ENCODE measurements at regions not wholly inside any gene's neighbourhood (a gene's known extent, or its start where the extent isn't known, plus 50 kb on each side); places are given as distances from the start of the nearest gene placed in this dataset.

DNA sequence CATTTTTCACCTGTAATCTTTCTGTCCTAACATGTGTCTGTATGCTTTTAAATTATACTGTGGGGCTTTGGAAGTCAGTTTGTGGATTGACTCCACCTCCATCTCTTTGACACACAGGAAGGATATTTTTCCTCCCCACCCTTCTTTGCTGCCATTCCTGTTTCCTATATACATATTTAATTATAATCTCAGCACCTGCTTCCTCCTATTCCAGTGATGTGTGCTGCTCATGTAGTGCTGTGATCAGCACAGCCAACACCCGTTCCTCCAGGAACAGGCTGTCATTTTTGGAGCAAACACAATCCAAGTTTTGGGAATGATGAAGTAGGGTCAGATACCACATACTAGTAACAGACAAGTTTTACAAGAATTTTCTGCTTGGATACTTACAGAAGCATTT, 135.0 kb upstream of the PRPS1L1 start:
- Histone ChIP-seq H3K27ac (ENCODE audit: extremely low read depth, low read depth, low read length) (no peak overlapping the region), H3K9me3 (ENCODE audit: control insufficient read depth, insufficient read depth, low read depth, low read length) (no peaks in the 10 kb centered on the region), H3K4me3 (ENCODE audit: low read depth, low read length) (no peak overlapping the region), H3K36me3 (ENCODE audit: control insufficient read depth in 2 of 2, insufficient read depth in 1 of 2, low read length in 2 of 2) (no peaks in the 10 kb centered on the region), H3K4me1 (ENCODE audit: control insufficient read depth, insufficient read depth, low read length) (peaks cover 5% of the 10 kb centered on the region; the same call in 1 of the 2 replicates)
- no peak for TF ChIP-seq SP7 (tag by site-specific recombination; IDR thresholded peaks at IDR 0.05)
- TF ChIP-seq RBAK (tag by site-specific recombination; IDR thresholded peaks at IDR 0.05) = no peak
- TF ChIP-seq GLIS2 (tag by site-specific recombination; IDR thresholded peaks at IDR 0.05) = no peak
- TF ChIP-seq, protein P1, sequence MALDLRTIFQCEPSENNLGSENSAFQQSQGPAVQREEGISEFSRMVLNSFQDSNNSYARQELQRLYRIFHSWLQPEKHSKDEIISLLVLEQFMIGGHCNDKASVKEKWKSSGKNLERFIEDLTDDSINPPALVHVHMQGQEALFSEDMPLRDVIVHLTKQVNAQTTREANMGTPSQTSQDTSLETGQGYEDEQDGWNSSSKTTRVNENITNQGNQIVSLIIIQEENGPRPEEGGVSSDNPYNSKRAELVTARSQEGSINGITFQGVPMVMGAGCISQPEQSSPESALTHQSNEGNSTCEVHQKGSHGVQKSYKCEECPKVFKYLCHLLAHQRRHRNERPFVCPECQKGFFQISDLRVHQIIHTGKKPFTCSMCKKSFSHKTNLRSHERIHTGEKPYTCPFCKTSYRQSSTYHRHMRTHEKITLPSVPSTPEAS (tag by site-specific recombination; IDR thresholded peaks at IDR 0.05) = no peak
- TF ChIP-seq ZNF624 (tag by site-specific recombination; IDR thresholded peaks at IDR 0.05) = no peak
- TF ChIP-seq, protein P2, sequence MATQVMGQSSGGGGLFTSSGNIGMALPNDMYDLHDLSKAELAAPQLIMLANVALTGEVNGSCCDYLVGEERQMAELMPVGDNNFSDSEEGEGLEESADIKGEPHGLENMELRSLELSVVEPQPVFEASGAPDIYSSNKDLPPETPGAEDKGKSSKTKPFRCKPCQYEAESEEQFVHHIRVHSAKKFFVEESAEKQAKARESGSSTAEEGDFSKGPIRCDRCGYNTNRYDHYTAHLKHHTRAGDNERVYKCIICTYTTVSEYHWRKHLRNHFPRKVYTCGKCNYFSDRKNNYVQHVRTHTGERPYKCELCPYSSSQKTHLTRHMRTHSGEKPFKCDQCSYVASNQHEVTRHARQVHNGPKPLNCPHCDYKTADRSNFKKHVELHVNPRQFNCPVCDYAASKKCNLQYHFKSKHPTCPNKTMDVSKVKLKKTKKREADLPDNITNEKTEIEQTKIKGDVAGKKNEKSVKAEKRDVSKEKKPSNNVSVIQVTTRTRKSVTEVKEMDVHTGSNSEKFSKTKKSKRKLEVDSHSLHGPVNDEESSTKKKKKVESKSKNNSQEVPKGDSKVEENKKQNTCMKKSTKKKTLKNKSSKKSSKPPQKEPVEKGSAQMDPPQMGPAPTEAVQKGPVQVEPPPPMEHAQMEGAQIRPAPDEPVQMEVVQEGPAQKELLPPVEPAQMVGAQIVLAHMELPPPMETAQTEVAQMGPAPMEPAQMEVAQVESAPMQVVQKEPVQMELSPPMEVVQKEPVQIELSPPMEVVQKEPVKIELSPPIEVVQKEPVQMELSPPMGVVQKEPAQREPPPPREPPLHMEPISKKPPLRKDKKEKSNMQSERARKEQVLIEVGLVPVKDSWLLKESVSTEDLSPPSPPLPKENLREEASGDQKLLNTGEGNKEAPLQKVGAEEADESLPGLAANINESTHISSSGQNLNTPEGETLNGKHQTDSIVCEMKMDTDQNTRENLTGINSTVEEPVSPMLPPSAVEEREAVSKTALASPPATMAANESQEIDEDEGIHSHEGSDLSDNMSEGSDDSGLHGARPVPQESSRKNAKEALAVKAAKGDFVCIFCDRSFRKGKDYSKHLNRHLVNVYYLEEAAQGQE (tag by site-specific recombination; IDR thresholded peaks at IDR 0.05) = no peak
- TF ChIP-seq ZNF398 (tag by site-specific recombination; IDR thresholded peaks at IDR 0.05) = no peak
- TF ChIP-seq KLF10 (tag by site-specific recombination; IDR thresholded peaks at IDR 0.05) = no peak
- no peak for TF ChIP-seq ZNF16 (tag by site-specific recombination; IDR thresholded peaks at IDR 0.05; ENCODE audit: low read depth)
- no peak for TF ChIP-seq BCL11A (tag by site-specific recombination; IDR thresholded peaks at IDR 0.05; ENCODE audit: low read depth)
- no peak for TF ChIP-seq WT1 (tag by site-specific recombination; IDR thresholded peaks at IDR 0.05)
- TF ChIP-seq, protein P3, sequence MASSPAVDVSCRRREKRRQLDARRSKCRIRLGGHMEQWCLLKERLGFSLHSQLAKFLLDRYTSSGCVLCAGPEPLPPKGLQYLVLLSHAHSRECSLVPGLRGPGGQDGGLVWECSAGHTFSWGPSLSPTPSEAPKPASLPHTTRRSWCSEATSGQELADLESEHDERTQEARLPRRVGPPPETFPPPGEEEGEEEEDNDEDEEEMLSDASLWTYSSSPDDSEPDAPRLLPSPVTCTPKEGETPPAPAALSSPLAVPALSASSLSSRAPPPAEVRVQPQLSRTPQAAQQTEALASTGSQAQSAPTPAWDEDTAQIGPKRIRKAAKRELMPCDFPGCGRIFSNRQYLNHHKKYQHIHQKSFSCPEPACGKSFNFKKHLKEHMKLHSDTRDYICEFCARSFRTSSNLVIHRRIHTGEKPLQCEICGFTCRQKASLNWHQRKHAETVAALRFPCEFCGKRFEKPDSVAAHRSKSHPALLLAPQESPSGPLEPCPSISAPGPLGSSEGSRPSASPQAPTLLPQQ (tag by site-specific recombination; IDR thresholded peaks at IDR 0.05) = no peak
- TF ChIP-seq, protein P4, sequence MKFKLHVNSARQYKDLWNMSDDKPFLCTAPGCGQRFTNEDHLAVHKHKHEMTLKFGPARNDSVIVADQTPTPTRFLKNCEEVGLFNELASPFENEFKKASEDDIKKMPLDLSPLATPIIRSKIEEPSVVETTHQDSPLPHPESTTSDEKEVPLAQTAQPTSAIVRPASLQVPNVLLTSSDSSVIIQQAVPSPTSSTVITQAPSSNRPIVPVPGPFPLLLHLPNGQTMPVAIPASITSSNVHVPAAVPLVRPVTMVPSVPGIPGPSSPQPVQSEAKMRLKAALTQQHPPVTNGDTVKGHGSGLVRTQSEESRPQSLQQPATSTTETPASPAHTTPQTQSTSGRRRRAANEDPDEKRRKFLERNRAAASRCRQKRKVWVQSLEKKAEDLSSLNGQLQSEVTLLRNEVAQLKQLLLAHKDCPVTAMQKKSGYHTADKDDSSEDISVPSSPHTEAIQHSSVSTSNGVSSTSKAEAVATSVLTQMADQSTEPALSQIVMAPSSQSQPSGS (tag by site-specific recombination; IDR thresholded peaks at IDR 0.05; ENCODE audit: low read depth) = no peak
- no peak for TF ChIP-seq ZNF621 (tag by site-specific recombination; IDR thresholded peaks at IDR 0.05)
- TF ChIP-seq ZNF211 (tag by site-specific recombination; IDR thresholded peaks at IDR 0.05; ENCODE audit: low read depth) = no peak
- no peak for TF ChIP-seq ZNF184 (tag by site-specific recombination; IDR thresholded peaks at IDR 0.05)
- TF ChIP-seq ZNF112 (tag by site-specific recombination; IDR thresholded peaks at IDR 0.05) = no peak
- no peak for TF ChIP-seq ZNF645 (tag by site-specific recombination; IDR thresholded peaks at IDR 0.05)
- no peak for TF ChIP-seq ZBTB20 (tag by site-specific recombination; IDR thresholded peaks at IDR 0.05)
- TF ChIP-seq ZNF157 (tag by site-specific recombination; IDR thresholded peaks at IDR 0.05) = no peak
- CTCF ChIA-PET = no interaction called here
- POLR2A ChIA-PET = no interaction called here
